T-helper 17 cell (primary cell): ENCODE measurements at regions not wholly inside any gene's neighbourhood (a gene's known extent, or its start where the extent isn't known, plus 50 kb on each side); places are given as distances from the start of the nearest gene placed in this dataset.

ENCODE experiments used
- ATAC-seq: fragments of 150-1000 bp; cut with Tn5 transposase; 2 replicates; pipeline ENCODE4 v1.10.0; 2021; ENCODE audit warnings: mild to moderate bottlenecking, moderate library complexity
- DNase-seq, 3 donors: peaks; one replicate each; pipeline versions ENCODE4 v3.0.0 to v3.0.0-alpha.2; 2020 to 2021
- H3K9me3 ChIP-seq: one replicate; pipeline ENCODE4 v1.7.0; 2013; ENCODE audit warnings: low read length, mild to moderate bottlenecking; ENCODE audit not compliant: control insufficient read depth, poor library complexity, severe bottlenecking
- H3K27ac Mint-ChIP-seq: one replicate; pipeline ENCODE4 v1.8.0; 2022; ENCODE audit warnings: mild to moderate bottlenecking, moderate library complexity, mixed read lengths
- H3K27me3 Mint-ChIP-seq: one replicate; pipeline ENCODE4 v1.8.0; 2022; ENCODE audit warnings: mixed read lengths
- H3K36me3 Mint-ChIP-seq: one replicate; pipeline ENCODE4 v1.8.0; 2022; ENCODE audit warnings: low read depth, mixed read lengths
- H3K4me1 Mint-ChIP-seq: one replicate; pipeline ENCODE4 v1.8.0; 2022; ENCODE audit warnings: mild to moderate bottlenecking, mixed read lengths
- H3K4me3 Mint-ChIP-seq: one replicate; pipeline ENCODE4 v1.8.0; 2022; ENCODE audit warnings: mild to moderate bottlenecking, moderate library complexity, mixed read lengths

- no peak overlapping the region for H3K4me3 Mint-ChIP-seq
- H3K27me3 Mint-ChIP-seq: no peaks in the 10 kb centered on the region
- no peaks in the 10 kb centered on the region for H3K9me3 ChIP-seq
- no peaks in the 10 kb centered on the region for H3K4me1 Mint-ChIP-seq
- no peak overlapping the region for H3K27ac Mint-ChIP-seq
- no peaks in the 10 kb centered on the region for H3K36me3 Mint-ChIP-seq
- no peak for DNase-seq
- no peak for ATAC-seq
Observed at GRCh38 chr15:36372968-36373367, 206.5 kb upstream of the CDIN1 start.

- no peak overlapping the region for H3K4me3 Mint-ChIP-seq
- no peak for ATAC-seq
- H3K27me3 Mint-ChIP-seq: no peaks in the 10 kb centered on the region
- no peaks in the 10 kb centered on the region for H3K36me3 Mint-ChIP-seq
- no peak for DNase-seq
- H3K27ac Mint-ChIP-seq: no peak overlapping the region
- H3K9me3 ChIP-seq: no peaks in the 10 kb centered on the region
- no peaks in the 10 kb centered on the region for H3K4me1 Mint-ChIP-seq
Observed at GRCh38 chr15:36373550-36373949, 205.9 kb upstream of the CDIN1 start.

- no peaks in the 10 kb centered on the region for H3K36me3 Mint-ChIP-seq
- no peak for DNase-seq
- no peaks in the 10 kb centered on the region for H3K4me1 Mint-ChIP-seq
- H3K27me3 Mint-ChIP-seq: no peaks in the 10 kb centered on the region
- H3K4me3 Mint-ChIP-seq: no peak overlapping the region
- H3K9me3 ChIP-seq: no peaks in the 10 kb centered on the region
- H3K27ac Mint-ChIP-seq: no peak overlapping the region
- no peak for ATAC-seq
Observed at GRCh38 chr15:36389107-36389506, 190.3 kb upstream of the CDIN1 start.

- no peak for ATAC-seq
- no peak overlapping the region for H3K27ac Mint-ChIP-seq
- H3K27me3 Mint-ChIP-seq: no peaks in the 10 kb centered on the region
- H3K9me3 ChIP-seq: no peaks in the 10 kb centered on the region
- no peak for DNase-seq
- no peaks in the 10 kb centered on the region for H3K4me1 Mint-ChIP-seq
- no peaks in the 10 kb centered on the region for H3K36me3 Mint-ChIP-seq
- no peak overlapping the region for H3K4me3 Mint-ChIP-seq
Observed at GRCh38 chr15:36390491-36390890, 188.9 kb upstream of the CDIN1 start.

GRCh38 chr15:36392676-36393266, 186.7 kb upstream of the CDIN1 start:
- no peaks in the 10 kb centered on the region for H3K4me1 Mint-ChIP-seq
- no peaks in the 10 kb centered on the region for H3K9me3 ChIP-seq
- no peaks in the 10 kb centered on the region for H3K36me3 Mint-ChIP-seq
- no peak overlapping the region for H3K4me3 Mint-ChIP-seq
- no peaks in the 10 kb centered on the region for H3K27me3 Mint-ChIP-seq
- H3K27ac Mint-ChIP-seq: no peak overlapping the region
- DNase-seq: no peak
- no peak for ATAC-seq

GRCh38 chr15:36398212-36398611, 181.2 kb upstream of the CDIN1 start:
- H3K36me3 Mint-ChIP-seq: no peaks in the 10 kb centered on the region
- no peaks in the 10 kb centered on the region for H3K9me3 ChIP-seq
- H3K27me3 Mint-ChIP-seq: no peaks in the 10 kb centered on the region
- no peaks in the 10 kb centered on the region for H3K4me1 Mint-ChIP-seq
- no peak overlapping the region for H3K4me3 Mint-ChIP-seq
- no peak overlapping the region for H3K27ac Mint-ChIP-seq
- DNase-seq (no peak), ATAC-seq (no peak)

- H3K4me3 Mint-ChIP-seq: no peak overlapping the region
- H3K36me3 Mint-ChIP-seq: no peaks in the 10 kb centered on the region
- DNase-seq (no peak), ATAC-seq (no peak)
- no peaks in the 10 kb centered on the region for H3K27me3 Mint-ChIP-seq
- H3K27ac Mint-ChIP-seq: no peak overlapping the region
- H3K9me3 ChIP-seq: no peaks in the 10 kb centered on the region
- no peaks in the 10 kb centered on the region for H3K4me1 Mint-ChIP-seq
Observed at GRCh38 chr15:36399276-36399675, 180.2 kb upstream of the CDIN1 start.

- no peaks in the 10 kb centered on the region for H3K36me3 Mint-ChIP-seq
- no peak for DNase-seq
- no peaks in the 10 kb centered on the region for H3K4me1 Mint-ChIP-seq
- ATAC-seq: no peak
- H3K27ac Mint-ChIP-seq: no peak overlapping the region
- no peaks in the 10 kb centered on the region for H3K27me3 Mint-ChIP-seq
- H3K4me3 Mint-ChIP-seq: no peak overlapping the region
- H3K9me3 ChIP-seq: no peaks in the 10 kb centered on the region
Observed at GRCh38 chr15:36400936-36401585, 178.4 kb upstream of the CDIN1 start.

- no peaks in the 10 kb centered on the region for H3K27me3 Mint-ChIP-seq
- H3K36me3 Mint-ChIP-seq: no peaks in the 10 kb centered on the region
- no peaks in the 10 kb centered on the region for H3K4me1 Mint-ChIP-seq
- no peak for ATAC-seq
- no peak overlapping the region for H3K27ac Mint-ChIP-seq
- DNase-seq: no peak
- no peaks in the 10 kb centered on the region for H3K9me3 ChIP-seq
- H3K4me3 Mint-ChIP-seq: no peak overlapping the region
Observed at GRCh38 chr15:36401586-36401966, 177.8 kb upstream of the CDIN1 start.

- no peaks in the 10 kb centered on the region for H3K9me3 ChIP-seq
- ATAC-seq: no peak
- H3K27ac Mint-ChIP-seq: no peak overlapping the region
- H3K27me3 Mint-ChIP-seq: no peaks in the 10 kb centered on the region
- H3K4me1 Mint-ChIP-seq: no peaks in the 10 kb centered on the region
- no peak for DNase-seq
- H3K4me3 Mint-ChIP-seq: no peak overlapping the region
- no peaks in the 10 kb centered on the region for H3K36me3 Mint-ChIP-seq
Observed at GRCh38 chr15:36403351-36403750, 176.1 kb upstream of the CDIN1 start.

GRCh38 chr15:36406366-36406765, 173.1 kb upstream of the CDIN1 start:
- no peaks in the 10 kb centered on the region for H3K4me1 Mint-ChIP-seq

GRCh38 chr15:36406911-36407310, 172.5 kb upstream of the CDIN1 start:
- Mint-ChIP-seq H3K4me3 (no peak overlapping the region), H3K4me1 (no peaks in the 10 kb centered on the region), H3K36me3 (no peaks in the 10 kb centered on the region), H3K27ac (no peak overlapping the region), H3K27me3 (no peaks in the 10 kb centered on the region)
- DNase-seq: no peak
- H3K9me3 ChIP-seq: no peaks in the 10 kb centered on the region
- ATAC-seq: no peak

More at GRCh38 chr15:36406366-36406765, 173.1 kb upstream of the CDIN1 start:
- ATAC-seq (no peak), DNase-seq (no peak)
- H3K9me3 ChIP-seq: no peaks in the 10 kb centered on the region
- no peak overlapping the region for H3K4me3 Mint-ChIP-seq
- H3K27me3 Mint-ChIP-seq: no peaks in the 10 kb centered on the region
- no peak overlapping the region for H3K27ac Mint-ChIP-seq
- H3K36me3 Mint-ChIP-seq: no peaks in the 10 kb centered on the region

- Mint-ChIP-seq H3K4me1 (no peaks in the 10 kb centered on the region), H3K36me3 (no peaks in the 10 kb centered on the region), H3K27ac (no peak overlapping the region), H3K4me3 (no peak overlapping the region), H3K27me3 (no peaks in the 10 kb centered on the region)
- DNase-seq (no peak), ATAC-seq (no peak)
- no peaks in the 10 kb centered on the region for H3K9me3 ChIP-seq
Observed at GRCh38 chr15:36407647-36408046, 171.8 kb upstream of the CDIN1 start.

- H3K9me3 ChIP-seq: no peaks in the 10 kb centered on the region
- Mint-ChIP-seq H3K27me3 (no peaks in the 10 kb centered on the region), H3K36me3 (no peaks in the 10 kb centered on the region), H3K27ac (no peak overlapping the region), H3K4me3 (no peak overlapping the region), H3K4me1 (no peaks in the 10 kb centered on the region)
- DNase-seq (no peak), ATAC-seq (no peak)
Observed at GRCh38 chr15:36409819-36410218, 169.6 kb upstream of the CDIN1 start.
